ENCODE measurements at regions not wholly inside any gene's neighbourhood (a gene's known extent, or its start where the extent isn't known, plus 50 kb on each side); places are given as distances from the start of the nearest gene placed in this dataset.

DNA sequence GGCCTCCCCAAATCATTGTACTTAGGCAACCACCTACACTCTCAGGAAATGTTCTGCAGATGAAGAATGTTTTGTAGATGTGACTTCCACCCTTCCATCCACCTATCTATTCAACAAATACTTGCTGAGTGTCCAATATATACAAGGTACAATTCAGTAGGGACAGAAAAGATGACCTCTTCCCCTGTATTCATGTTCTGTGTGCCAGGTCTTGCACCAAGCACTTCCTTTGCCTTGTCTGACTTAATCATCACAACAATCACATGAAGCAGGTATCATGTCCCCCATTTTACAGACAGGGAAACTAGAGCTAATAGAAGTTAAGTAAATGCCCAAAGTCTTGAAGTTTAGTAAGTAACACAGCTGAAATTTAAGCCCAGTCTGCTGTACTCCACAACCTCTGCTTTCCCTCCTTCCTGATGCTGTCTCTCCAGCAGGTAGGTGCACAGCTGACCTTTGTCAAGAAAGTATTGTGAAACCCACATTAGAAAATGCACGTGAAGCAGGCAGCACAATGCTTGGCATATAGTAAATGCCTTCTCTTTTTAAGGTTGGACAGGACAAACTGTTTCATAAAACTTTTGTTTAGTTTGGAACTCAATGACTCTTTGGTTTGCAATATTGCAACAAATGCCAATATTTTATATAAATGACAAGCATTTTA is 296.5 kb downstream of the DEPDC1B start:
- TF ChIP-seq, protein P1, sequence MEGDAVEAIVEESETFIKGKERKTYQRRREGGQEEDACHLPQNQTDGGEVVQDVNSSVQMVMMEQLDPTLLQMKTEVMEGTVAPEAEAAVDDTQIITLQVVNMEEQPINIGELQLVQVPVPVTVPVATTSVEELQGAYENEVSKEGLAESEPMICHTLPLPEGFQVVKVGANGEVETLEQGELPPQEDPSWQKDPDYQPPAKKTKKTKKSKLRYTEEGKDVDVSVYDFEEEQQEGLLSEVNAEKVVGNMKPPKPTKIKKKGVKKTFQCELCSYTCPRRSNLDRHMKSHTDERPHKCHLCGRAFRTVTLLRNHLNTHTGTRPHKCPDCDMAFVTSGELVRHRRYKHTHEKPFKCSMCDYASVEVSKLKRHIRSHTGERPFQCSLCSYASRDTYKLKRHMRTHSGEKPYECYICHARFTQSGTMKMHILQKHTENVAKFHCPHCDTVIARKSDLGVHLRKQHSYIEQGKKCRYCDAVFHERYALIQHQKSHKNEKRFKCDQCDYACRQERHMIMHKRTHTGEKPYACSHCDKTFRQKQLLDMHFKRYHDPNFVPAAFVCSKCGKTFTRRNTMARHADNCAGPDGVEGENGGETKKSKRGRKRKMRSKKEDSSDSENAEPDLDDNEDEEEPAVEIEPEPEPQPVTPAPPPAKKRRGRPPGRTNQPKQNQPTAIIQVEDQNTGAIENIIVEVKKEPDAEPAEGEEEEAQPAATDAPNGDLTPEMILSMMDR (conservative IDR thresholded peaks at IDR 0.05), result no peak
- H3K27ac ChIP-seq, result no peak overlapping the region

- H3K27ac ChIP-seq, result no peak overlapping the region
- TF ChIP-seq, protein P1 (conservative IDR thresholded peaks at IDR 0.05), result no peak
These were observed 297.7 kb downstream of the DEPDC1B start for GRCh38 chr5:60402161-60402785.

DNA sequence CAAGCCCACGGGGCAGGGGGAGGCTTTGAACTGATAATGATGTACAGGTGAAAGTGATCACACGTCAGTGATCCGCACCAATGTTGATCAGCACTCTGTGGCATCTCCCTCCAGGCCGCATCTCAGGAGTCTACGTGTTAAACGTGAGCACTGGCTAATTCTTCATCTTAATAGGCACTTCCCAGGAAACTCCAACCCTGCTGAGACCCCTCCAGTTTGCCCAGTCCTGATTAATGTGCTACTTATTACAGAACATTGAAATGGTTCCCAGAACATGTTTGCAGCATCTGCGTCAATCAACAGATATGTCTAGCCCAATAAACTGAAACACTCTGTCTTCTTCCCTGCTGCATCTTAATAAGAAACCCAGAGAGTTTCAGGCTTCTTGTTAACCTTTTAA is 298.4 kb downstream of the DEPDC1B start:
- TF ChIP-seq, protein P1 (conservative IDR thresholded peaks at IDR 0.05), result no peak
- H3K27ac ChIP-seq, result no peak overlapping the region

DNA sequence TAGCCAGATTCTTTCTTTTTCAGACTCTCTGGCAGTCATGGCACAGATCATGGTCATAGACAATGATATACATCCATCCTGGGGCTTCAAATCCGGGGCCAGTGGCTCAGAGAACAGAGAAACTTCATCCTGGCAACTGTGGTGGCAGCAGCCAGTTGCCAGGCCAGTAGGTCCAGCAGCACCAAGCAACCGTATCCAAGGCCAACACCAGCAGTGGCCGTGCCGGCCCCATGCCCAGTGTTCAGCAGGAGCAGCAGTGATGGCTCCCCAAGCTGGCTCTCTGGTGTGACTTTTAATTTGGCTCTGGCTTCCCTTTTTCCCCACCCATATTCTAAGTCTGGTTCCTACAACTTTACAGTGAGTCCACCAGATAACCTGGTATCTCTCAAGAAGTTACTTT is 300.5 kb downstream of the DEPDC1B start:
- TF ChIP-seq, protein P1 (conservative IDR thresholded peaks at IDR 0.05), result no peak
- H3K27ac ChIP-seq, result no peak overlapping the region

- TF ChIP-seq, protein P1 (conservative IDR thresholded peaks at IDR 0.05), result peak; percentile 20
These were observed 304.1 kb downstream of the DEPDC1B start for GRCh38 chr5:60395712-60396329.

GRCh38 chr5:60387051-60387440 is 312.9 kb downstream of the DEPDC1B start:
- peak overlapping the region; percentile 44 for H3K27ac ChIP-seq
- TF ChIP-seq, protein P1 (conservative IDR thresholded peaks at IDR 0.05), result no peak

More at GRCh38 chr5:60395712-60396329, 304.1 kb downstream of the DEPDC1B start:
- no peak overlapping the region for H3K27ac ChIP-seq

DNA sequence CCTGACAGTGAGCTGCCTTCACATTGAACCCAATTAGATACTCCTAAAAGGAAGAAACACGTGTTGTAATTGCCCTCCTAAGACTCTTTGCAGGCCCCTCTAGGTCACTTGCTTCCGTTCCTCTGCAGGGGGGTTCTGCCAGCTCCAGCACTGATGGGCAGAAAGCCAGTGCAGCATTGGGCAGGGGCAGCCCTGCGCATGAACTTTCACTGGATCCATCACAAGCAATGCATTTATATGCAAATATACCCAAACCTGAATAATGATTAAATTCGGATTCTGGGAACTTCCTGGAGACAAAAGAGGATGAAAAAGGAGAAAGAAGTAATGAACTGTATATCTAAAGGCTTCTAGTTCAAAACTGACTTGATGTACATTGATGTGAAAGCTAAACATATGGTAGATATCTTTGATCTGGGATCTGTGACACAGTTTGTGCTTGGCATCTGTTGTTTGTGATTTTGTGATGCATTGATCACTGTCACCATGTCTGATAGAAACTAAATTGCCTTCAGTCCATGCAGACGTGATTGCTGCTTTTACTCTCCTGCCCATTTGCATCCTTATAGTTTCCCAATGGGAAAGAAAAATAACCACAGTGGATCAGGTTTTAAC is 313.4 kb downstream of the DEPDC1B start:
- TF ChIP-seq, protein P1 (conservative IDR thresholded peaks at IDR 0.05), result no peak
- H3K27ac ChIP-seq, result peak overlapping the region; percentile 44

Measured in VCaP (cell line).